ENCODE measurements at regions not wholly inside any gene's neighbourhood (a gene's known extent, or its start where the extent isn't known, plus 50 kb on each side); places are given as distances from the start of the nearest gene placed in this dataset.

- H3K9me3 ChIP-seq (ENCODE audit: control insufficient read depth in 5 of 5, low read length in 5 of 5), result peaks cover 0 to 3% (median 0%) of the 10 kb centered on the region in 5 donors
- no peak overlapping the region for H3K4me3 ChIP-seq (ENCODE audit: low read depth in 1 of 5, low read length in 5 of 5)
- H3K9ac ChIP-seq (ENCODE audit: low read length in 5 of 5), result no peak overlapping the region
- no peak overlapping the region for H3K27ac ChIP-seq (ENCODE audit: low read depth, low read length)
- H3K27me3 ChIP-seq (ENCODE audit: control insufficient read depth in 5 of 5, insufficient read depth in 4 of 5, low read length in 5 of 5), result no peaks in the 10 kb centered on the region
- H3K4me1 ChIP-seq (ENCODE audit: control insufficient read depth in 5 of 5, insufficient read depth in 5 of 5, low read length in 5 of 5), result no peaks in the 10 kb centered on the region
- H3K36me3 ChIP-seq (ENCODE audit: control insufficient read depth in 5 of 5, insufficient read depth in 5 of 5, low read length in 5 of 5), result no peaks in the 10 kb centered on the region
These were observed 53.8 kb upstream of the VCX start for GRCh38 chrX:7789200-7789599.

DNA sequence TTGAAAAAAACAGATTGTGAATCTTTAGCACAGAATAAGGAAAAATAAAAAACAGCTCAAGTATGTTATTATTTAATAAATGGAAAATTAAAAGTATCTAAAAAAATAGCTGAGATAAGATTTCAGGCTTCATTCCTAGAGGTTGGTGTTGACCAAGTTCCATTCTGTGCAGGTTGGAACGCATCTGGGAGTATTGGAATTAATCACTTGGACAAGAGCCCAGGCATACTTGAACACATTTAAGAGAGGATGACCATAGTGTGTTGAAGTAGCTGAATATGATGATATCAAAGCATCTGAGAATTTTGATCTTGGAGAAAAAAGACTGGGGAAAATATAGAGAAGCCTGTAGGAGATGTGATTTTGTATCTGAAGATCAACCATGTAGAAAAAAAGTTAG, 54.6 kb upstream of the VCX start:
- H3K27me3 ChIP-seq (ENCODE audit: control insufficient read depth in 5 of 5, insufficient read depth in 4 of 5, low read length in 5 of 5), result no peaks in the 10 kb centered on the region
- H3K36me3 ChIP-seq (ENCODE audit: control insufficient read depth in 5 of 5, insufficient read depth in 5 of 5, low read length in 5 of 5), result no peaks in the 10 kb centered on the region
- H3K4me3 ChIP-seq (ENCODE audit: low read depth in 1 of 5, low read length in 5 of 5), result no peak overlapping the region
- H3K9ac ChIP-seq (ENCODE audit: low read length in 5 of 5), result no peak overlapping the region
- H3K27ac ChIP-seq (ENCODE audit: low read depth, low read length), result no peak overlapping the region
- no peaks in the 10 kb centered on the region for H3K4me1 ChIP-seq (ENCODE audit: control insufficient read depth in 5 of 5, insufficient read depth in 5 of 5, low read length in 5 of 5)
- H3K9me3 ChIP-seq (ENCODE audit: control insufficient read depth in 5 of 5, low read length in 5 of 5), result peaks cover 0 to 3% (median 0%) of the 10 kb centered on the region in 5 donors

DNA sequence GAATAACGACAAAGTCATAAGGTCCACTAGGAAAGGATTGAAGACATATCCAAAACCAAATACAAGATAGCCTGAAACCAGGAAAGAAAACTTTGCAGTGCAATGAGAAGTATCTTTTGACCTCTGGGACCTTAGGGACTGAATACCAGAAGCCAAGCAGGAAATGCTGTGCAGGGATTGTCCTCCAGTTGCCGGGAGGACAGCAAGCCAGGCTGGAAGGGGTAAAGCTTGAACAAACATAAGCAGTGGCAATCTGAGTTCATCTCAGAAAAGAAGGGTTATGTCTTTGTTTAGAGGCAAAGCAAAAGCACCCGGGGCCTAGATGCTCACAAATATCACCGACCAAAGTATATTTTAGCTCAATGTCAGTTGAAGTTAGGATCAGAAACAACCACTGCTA, 55.3 kb upstream of the VCX start:
- H3K4me3 ChIP-seq (ENCODE audit: low read depth in 1 of 5, low read length in 5 of 5), result no peak overlapping the region
- H3K27me3 ChIP-seq (ENCODE audit: control insufficient read depth in 5 of 5, insufficient read depth in 4 of 5, low read length in 5 of 5), result no peaks in the 10 kb centered on the region
- H3K9me3 ChIP-seq (ENCODE audit: control insufficient read depth in 5 of 5, low read length in 5 of 5), result peaks cover 0 to 2% (median 0%) of the 10 kb centered on the region in 5 donors
- no peak overlapping the region for H3K9ac ChIP-seq (ENCODE audit: low read length in 5 of 5)
- no peaks in the 10 kb centered on the region for H3K4me1 ChIP-seq (ENCODE audit: control insufficient read depth in 5 of 5, insufficient read depth in 5 of 5, low read length in 5 of 5)
- H3K27ac ChIP-seq (ENCODE audit: low read depth, low read length), result no peak overlapping the region
- no peaks in the 10 kb centered on the region for H3K36me3 ChIP-seq (ENCODE audit: control insufficient read depth in 5 of 5, insufficient read depth in 5 of 5, low read length in 5 of 5)

DNA sequence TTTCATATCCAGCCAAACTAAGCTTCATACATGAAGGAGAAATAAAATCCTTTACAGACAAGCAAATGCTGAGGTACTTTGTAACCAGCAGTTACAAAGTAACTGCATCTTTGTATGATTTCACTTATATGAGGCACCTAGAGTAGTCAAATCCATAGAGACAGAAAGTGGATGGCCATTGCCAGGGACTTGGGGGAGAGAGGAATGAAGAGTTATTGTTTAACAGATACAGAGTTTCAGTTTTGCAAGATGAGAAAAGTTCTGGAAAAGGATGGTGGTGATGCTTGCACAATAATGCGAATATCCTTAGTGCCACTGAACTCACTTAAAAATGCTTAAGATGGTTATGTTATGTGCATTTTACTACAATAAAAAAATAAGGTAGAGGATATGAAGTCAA, 58.4 kb upstream of the VCX start:
- Histone ChIP-seq H3K36me3 (ENCODE audit: control insufficient read depth in 5 of 5, insufficient read depth in 5 of 5, low read length in 5 of 5) (no peaks in the 10 kb centered on the region), H3K4me1 (ENCODE audit: control insufficient read depth in 5 of 5, insufficient read depth in 5 of 5, low read length in 5 of 5) (no peaks in the 10 kb centered on the region), H3K27ac (ENCODE audit: low read depth, low read length) (no peak overlapping the region), H3K4me3 (ENCODE audit: low read depth in 1 of 5, low read length in 5 of 5) (no peak overlapping the region), H3K27me3 (ENCODE audit: control insufficient read depth in 5 of 5, insufficient read depth in 4 of 5, low read length in 5 of 5) (no peaks in the 10 kb centered on the region), H3K9me3 (ENCODE audit: control insufficient read depth in 5 of 5, low read length in 5 of 5) (no peaks in the 10 kb centered on the region), H3K9ac (ENCODE audit: low read length in 5 of 5) (no peak overlapping the region)

DNA sequence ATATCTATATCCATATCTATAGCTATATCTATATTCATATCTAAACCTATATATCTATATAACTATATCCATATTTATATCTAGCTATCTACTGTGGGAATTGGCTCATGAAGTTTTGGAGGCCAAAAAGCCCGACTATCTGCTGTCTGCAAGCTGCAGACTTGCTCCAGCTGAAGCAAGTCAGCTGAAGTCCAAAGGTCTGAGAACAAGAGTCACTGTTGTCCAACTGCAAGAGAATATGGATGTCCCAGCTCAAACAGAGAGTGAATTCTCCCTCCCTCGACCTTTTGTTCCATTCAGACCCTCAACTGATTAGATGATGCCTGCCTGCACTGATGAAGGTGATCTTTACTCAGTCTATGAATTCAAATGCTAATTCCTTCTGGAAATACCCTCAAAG, 63.3 kb upstream of the VCX start:
- no peaks in the 10 kb centered on the region for H3K4me1 ChIP-seq (ENCODE audit: control insufficient read depth in 5 of 5, insufficient read depth in 5 of 5, low read length in 5 of 5)
- H3K9me3 ChIP-seq (ENCODE audit: control insufficient read depth in 5 of 5, low read length in 5 of 5), result no peaks in the 10 kb centered on the region
- H3K27ac ChIP-seq (ENCODE audit: low read depth, low read length), result no peak overlapping the region
- no peaks in the 10 kb centered on the region for H3K36me3 ChIP-seq (ENCODE audit: control insufficient read depth in 5 of 5, insufficient read depth in 5 of 5, low read length in 5 of 5)
- H3K27me3 ChIP-seq (ENCODE audit: control insufficient read depth in 5 of 5, insufficient read depth in 4 of 5, low read length in 5 of 5), result no peaks in the 10 kb centered on the region
- H3K9ac ChIP-seq (ENCODE audit: low read length in 5 of 5), result no peak overlapping the region
- H3K4me3 ChIP-seq (ENCODE audit: low read depth in 1 of 5, low read length in 5 of 5), result no peak overlapping the region

- Histone ChIP-seq H3K36me3 (ENCODE audit: control insufficient read depth in 5 of 5, insufficient read depth in 5 of 5, low read length in 5 of 5) (no peaks in the 10 kb centered on the region), H3K27me3 (ENCODE audit: control insufficient read depth in 5 of 5, insufficient read depth in 4 of 5, low read length in 5 of 5) (no peaks in the 10 kb centered on the region), H3K9ac (ENCODE audit: low read length in 5 of 5) (no peak overlapping the region), H3K4me3 (ENCODE audit: low read depth in 1 of 5, low read length in 5 of 5) (no peak overlapping the region), H3K9me3 (ENCODE audit: control insufficient read depth in 5 of 5, low read length in 5 of 5) (no peaks in the 10 kb centered on the region), H3K27ac (ENCODE audit: low read depth, low read length) (no peak overlapping the region), H3K4me1 (ENCODE audit: control insufficient read depth in 5 of 5, insufficient read depth in 5 of 5, low read length in 5 of 5) (no peaks in the 10 kb centered on the region)
These were observed 67.0 kb upstream of the VCX start for GRCh38 chrX:7775987-7776386.

- Histone ChIP-seq H3K9ac (ENCODE audit: low read length in 5 of 5) (no peak overlapping the region), H3K4me3 (ENCODE audit: low read depth in 1 of 5, low read length in 5 of 5) (no peak overlapping the region), H3K27ac (ENCODE audit: low read depth, low read length) (no peak overlapping the region), H3K36me3 (ENCODE audit: control insufficient read depth in 5 of 5, insufficient read depth in 5 of 5, low read length in 5 of 5) (no peaks in the 10 kb centered on the region), H3K4me1 (ENCODE audit: control insufficient read depth in 5 of 5, insufficient read depth in 5 of 5, low read length in 5 of 5) (no peaks in the 10 kb centered on the region), H3K27me3 (ENCODE audit: control insufficient read depth in 5 of 5, insufficient read depth in 4 of 5, low read length in 5 of 5) (no peaks in the 10 kb centered on the region), H3K9me3 (ENCODE audit: control insufficient read depth in 5 of 5, low read length in 5 of 5) (peaks cover 0 to 4% (median 0%) of the 10 kb centered on the region in 5 donors)
These were observed 71.1 kb upstream of the VCX start for GRCh38 chrX:7771788-7772438.

- Histone ChIP-seq H3K27ac (ENCODE audit: low read depth, low read length) (no peak overlapping the region), H3K9me3 (ENCODE audit: control insufficient read depth in 5 of 5, low read length in 5 of 5) (peaks cover 0 to 5% (median 0%) of the 10 kb centered on the region in 5 donors), H3K9ac (ENCODE audit: low read length in 5 of 5) (no peak overlapping the region), H3K4me1 (ENCODE audit: control insufficient read depth in 5 of 5, insufficient read depth in 5 of 5, low read length in 5 of 5) (no peaks in the 10 kb centered on the region), H3K36me3 (ENCODE audit: control insufficient read depth in 5 of 5, insufficient read depth in 5 of 5, low read length in 5 of 5) (no peaks in the 10 kb centered on the region), H3K27me3 (ENCODE audit: control insufficient read depth in 5 of 5, insufficient read depth in 4 of 5, low read length in 5 of 5) (no peaks in the 10 kb centered on the region), H3K4me3 (ENCODE audit: low read depth in 1 of 5, low read length in 5 of 5) (no peak overlapping the region)
These were observed 83.1 kb upstream of the VCX start for GRCh38 chrX:7759830-7760229.

DNA sequence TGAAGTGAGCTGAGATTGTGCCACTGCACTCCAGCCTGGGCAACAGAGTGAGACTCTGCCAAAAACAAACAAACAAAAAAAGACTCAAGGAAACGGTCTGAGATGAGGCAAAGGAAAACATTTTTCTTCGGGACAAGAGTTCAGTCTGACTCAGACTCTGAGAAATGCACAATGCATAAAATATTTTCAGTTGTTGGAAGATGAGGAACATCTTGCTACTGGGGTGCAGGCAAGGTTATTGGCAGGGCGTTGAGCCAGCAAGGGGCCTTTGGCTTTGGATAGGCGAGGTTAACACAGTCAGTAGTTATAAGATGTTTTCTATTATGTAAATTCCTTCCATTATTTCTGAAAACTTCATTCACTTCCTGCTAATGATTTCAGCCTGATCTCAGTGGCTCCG, 96.1 kb upstream of the VCX start:
- Histone ChIP-seq H3K27ac (ENCODE audit: low read depth, low read length) (no peak overlapping the region), H3K9me3 (ENCODE audit: control insufficient read depth in 5 of 5, low read length in 5 of 5) (no peaks in the 10 kb centered on the region), H3K9ac (ENCODE audit: low read length in 5 of 5) (no peak overlapping the region), H3K36me3 (ENCODE audit: control insufficient read depth in 5 of 5, insufficient read depth in 5 of 5, low read length in 5 of 5) (no peaks in the 10 kb centered on the region), H3K4me1 (ENCODE audit: control insufficient read depth in 5 of 5, insufficient read depth in 5 of 5, low read length in 5 of 5) (peaks cover 0 to 17% (median 0%) of the 10 kb centered on the region in 5 donors), H3K4me3 (ENCODE audit: low read depth in 1 of 5, low read length in 5 of 5) (no peak overlapping the region), H3K27me3 (ENCODE audit: control insufficient read depth in 5 of 5, insufficient read depth in 4 of 5, low read length in 5 of 5) (no peaks in the 10 kb centered on the region)

GRCh38 chrX:7730071-7730470, 112.9 kb upstream of the VCX start:
- Histone ChIP-seq H3K36me3 (ENCODE audit: control insufficient read depth in 5 of 5, insufficient read depth in 5 of 5, low read length in 5 of 5) (no peaks in the 10 kb centered on the region), H3K9ac (ENCODE audit: low read length in 5 of 5) (no peak overlapping the region), H3K4me3 (ENCODE audit: low read depth in 1 of 5, low read length in 5 of 5) (no peak overlapping the region), H3K4me1 (ENCODE audit: control insufficient read depth in 5 of 5, insufficient read depth in 5 of 5, low read length in 5 of 5) (peaks cover 0 to 7% (median 4%) of the 10 kb centered on the region in 5 donors), H3K27ac (ENCODE audit: low read depth, low read length) (no peak overlapping the region), H3K27me3 (ENCODE audit: control insufficient read depth in 5 of 5, insufficient read depth in 4 of 5, low read length in 5 of 5) (no peaks in the 10 kb centered on the region), H3K9me3 (ENCODE audit: control insufficient read depth in 5 of 5, low read length in 5 of 5) (no peaks in the 10 kb centered on the region)

DNA sequence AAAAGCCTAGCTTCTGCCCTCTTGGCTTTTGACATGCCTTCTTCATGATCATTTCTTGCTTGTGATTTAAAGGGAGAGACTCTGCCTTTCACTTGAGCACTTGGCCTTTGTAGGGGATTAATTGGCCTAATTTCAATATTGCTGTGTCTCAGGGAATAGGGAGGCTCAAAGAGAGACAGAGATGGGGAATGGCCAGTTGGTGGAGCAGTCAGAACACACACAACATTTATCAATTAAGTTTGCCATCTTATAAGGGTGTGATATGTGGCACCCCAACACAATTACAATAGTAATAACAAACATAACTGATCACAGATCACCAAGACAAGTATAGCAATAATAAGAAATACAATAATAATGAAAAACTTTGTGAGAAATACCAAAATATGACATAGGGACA, 122.5 kb upstream of the VCX start:
- no peak overlapping the region for H3K4me3 ChIP-seq (ENCODE audit: low read depth in 1 of 5, low read length in 5 of 5)
- no peaks in the 10 kb centered on the region for H3K4me1 ChIP-seq (ENCODE audit: control insufficient read depth in 5 of 5, insufficient read depth in 5 of 5, low read length in 5 of 5)
- no peaks in the 10 kb centered on the region for H3K27me3 ChIP-seq (ENCODE audit: control insufficient read depth in 5 of 5, insufficient read depth in 4 of 5, low read length in 5 of 5)

More for the DNA sequence above, 122.5 kb upstream of the VCX start:
- Histone ChIP-seq H3K9me3 (ENCODE audit: control insufficient read depth in 5 of 5, low read length in 5 of 5) (no peaks in the 10 kb centered on the region), H3K9ac (ENCODE audit: low read length in 5 of 5) (no peak overlapping the region), H3K36me3 (ENCODE audit: control insufficient read depth in 5 of 5, insufficient read depth in 5 of 5, low read length in 5 of 5) (no peaks in the 10 kb centered on the region), H3K27ac (ENCODE audit: low read depth, low read length) (no peak overlapping the region)
